ENCODE measurements at regions not wholly inside any gene's neighbourhood (a gene's known extent, or its start where the extent isn't known, plus 50 kb on each side); places are given as distances from the start of the nearest gene placed in this dataset.

GRCh38 chr2:120465701-120465988, 119.7 kb downstream of the INHBB start:
- TF ChIP-seq CTCF (IDR thresholded peaks at IDR 0.05) (no peak), POLR2A (IDR thresholded peaks at IDR 0.05) (no peak)

Data from vagina (tissue), 2 donors.